Trophoblast cell (in vitro differentiated cells and primary cell): ENCODE measurements at regions not wholly inside any gene's neighbourhood (a gene's known extent, or its start where the extent isn't known, plus 50 kb on each side); places are given as distances from the start of the nearest gene placed in this dataset.

Experiments
- DNase-seq, 2 donors: peaks; one replicate each; pipeline ENCODE4 v3.0.0-alpha.2; 2016
- H2AFZ ChIP-seq: 2 replicates; pipeline ENCODE4 v1.6.1; 2013; ENCODE audit warnings: low read length, moderate library complexity, mild to moderate bottlenecking; ENCODE audit not compliant: insufficient read depth, poor library complexity
- H2AK5ac ChIP-seq: 2 replicates; pipeline ENCODE4 v1.6.1; 2013; ENCODE audit warnings: mild to moderate bottlenecking, low read length
- H2BK120ac ChIP-seq: 2 replicates; pipeline ENCODE4 v1.6.1; 2013; ENCODE audit warnings: low read length, mild to moderate bottlenecking, moderate library complexity; ENCODE audit not compliant: insufficient read depth, poor library complexity
- H2BK12ac ChIP-seq: 2 replicates; pipeline ENCODE4 v1.6.1; 2013; ENCODE audit warnings: mild to moderate bottlenecking, low read length, moderate library complexity
- H2BK5ac ChIP-seq: 2 replicates; pipeline ENCODE4 v1.6.1; 2013; ENCODE audit warnings: low read length, low read depth, moderate library complexity, mild to moderate bottlenecking; ENCODE audit not compliant: poor library complexity
- H3K14ac ChIP-seq: 2 replicates; pipeline ENCODE4 v1.6.1; 2013; ENCODE audit warnings: mild to moderate bottlenecking, low read length
- H3K18ac ChIP-seq: 2 replicates; pipeline ENCODE4 v1.6.1; 2013; ENCODE audit warnings: mild to moderate bottlenecking, low read length
- H3K23ac ChIP-seq: 2 replicates; pipeline ENCODE4 v1.6.1; 2013; ENCODE audit warnings: low read length
- H3K27ac ChIP-seq: 2 replicates; pipeline ENCODE4 v1.5.1; 2013; ENCODE audit warnings: low read depth, mild to moderate bottlenecking, inconsistent platforms, low read length, moderate library complexity
- H3K27me3 ChIP-seq: 2 replicates; pipeline ENCODE4 v1.6.1; 2013; ENCODE audit warnings: inconsistent platforms, mild to moderate bottlenecking, low read length, moderate library complexity; ENCODE audit not compliant: insufficient read depth
- H3K36me3 ChIP-seq, 2 experiments: 1 replicate in 1 of 2; 2 replicates in 1 of 2; pipeline ENCODE4 v1.6.1; 2013; ENCODE audit warnings: low read length in 2 of 2, mild to moderate bottlenecking in 2 of 2, moderate library complexity in 1 of 2; ENCODE audit not compliant: insufficient read depth in 2 of 2, control insufficient read depth in 1 of 2
- H3K4ac ChIP-seq: 2 replicates; pipeline ENCODE4 v1.6.1; 2013; ENCODE audit warnings: low read depth, mild to moderate bottlenecking, low read length, moderate library complexity
- H3K4me1 ChIP-seq, 2 experiments: 1 replicate in 1 of 2; 2 replicates in 1 of 2; pipeline ENCODE4 v1.6.1; 2013; ENCODE audit warnings: low read length in 2 of 2, mild to moderate bottlenecking in 2 of 2, moderate library complexity in 1 of 2; ENCODE audit not compliant: insufficient read depth in 2 of 2, control insufficient read depth in 1 of 2
- H3K4me2 ChIP-seq: 2 replicates; pipeline ENCODE4 v1.6.1; 2013; ENCODE audit warnings: inconsistent platforms, mild to moderate bottlenecking, low read length, moderate library complexity
- H3K4me3 ChIP-seq: 2 replicates; pipeline ENCODE4 v1.5.1; 2013; ENCODE audit warnings: mild to moderate bottlenecking, low read depth, low read length, inconsistent platforms
- H3K79me1 ChIP-seq: one replicate; pipeline ENCODE4 v1.6.1; 2013; ENCODE audit warnings: low read length
- H3K79me2 ChIP-seq: 2 replicates; pipeline ENCODE4 v1.6.1; 2013; ENCODE audit warnings: low read length, mild to moderate bottlenecking; ENCODE audit not compliant: control insufficient read depth, insufficient read depth, poor library complexity
- H3K9ac ChIP-seq: 2 replicates; pipeline ENCODE4 v1.6.1; 2013; ENCODE audit warnings: mild to moderate bottlenecking, low read length
- H3K9me3 ChIP-seq: 2 replicates; pipeline ENCODE4 v1.6.1; 2013; ENCODE audit warnings: low read depth, mild to moderate bottlenecking, control low read depth, inconsistent platforms, low read length; ENCODE audit not compliant: insufficient read depth
- H4K12ac ChIP-seq: 2 replicates; pipeline ENCODE4 v1.6.1; 2013; ENCODE audit warnings: low read depth, mild to moderate bottlenecking, low read length, moderate library complexity
- H4K8ac ChIP-seq: 2 replicates; pipeline ENCODE4 v1.6.1; 2013; ENCODE audit warnings: low read depth, mild to moderate bottlenecking, low read length, moderate library complexity
- H4K91ac ChIP-seq: one replicate; pipeline ENCODE4 v1.6.1; 2013; ENCODE audit warnings: low read depth, mild to moderate bottlenecking, low read length, moderate library complexity
- WGBS: extraction: QIAGEN DNeasy Blood & Tissue Kit; methylation state at CpG from one replicate; pipeline ENCODE4 v1.1.7; 2013; ENCODE audit warnings: missing lambda C conversion rate; ENCODE audit not compliant: insufficient read length, insufficient coverage; ENCODE audit errors: extremely low coverage; 5-methylcytosine and 5-hydroxymethylcytosine counted together

DNA sequence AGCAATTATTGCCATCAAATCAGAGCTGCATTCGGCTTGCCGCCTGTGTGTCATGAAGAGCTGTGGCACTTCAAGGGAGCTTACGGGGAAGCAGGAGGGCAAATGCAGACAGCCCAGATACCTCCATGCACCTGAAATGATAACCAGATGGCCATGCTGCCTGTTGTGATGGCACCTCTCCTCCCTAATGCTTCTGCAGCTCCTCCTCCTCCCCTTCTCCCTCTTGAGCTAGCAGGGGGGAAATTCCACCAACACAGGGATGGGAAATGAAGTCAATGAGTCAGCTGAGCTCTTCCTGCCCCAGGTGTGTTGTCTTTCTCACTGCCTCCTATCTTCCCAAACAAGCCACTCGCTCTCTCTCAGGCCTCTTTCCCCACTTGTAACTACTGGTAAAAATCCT, 565.0 kb downstream of the BCOR start:
- DNase-seq = no peak
- H2AFZ ChIP-seq = no peak overlapping the region
- H3K27ac ChIP-seq = no peak overlapping the region
- no peak overlapping the region for H3K9ac ChIP-seq
- no CpG with 5 or more reads among the region's 4 CpGs for WGBS
- H3K14ac ChIP-seq = no peak overlapping the region
- H4K12ac ChIP-seq = no peak overlapping the region
- no peaks in the 10 kb centered on the region for H3K79me1 ChIP-seq
- no peak overlapping the region for H3K4me3 ChIP-seq
- H2AK5ac ChIP-seq = no peak overlapping the region
- H3K9me3 ChIP-seq = no peaks in the 10 kb centered on the region
- no peaks in the 10 kb centered on the region for H3K79me2 ChIP-seq
- H4K8ac ChIP-seq = no peak overlapping the region
- no peak overlapping the region for H3K18ac ChIP-seq
- H2BK5ac ChIP-seq = no peak overlapping the region
- no peak overlapping the region for H2BK120ac ChIP-seq
- no peak overlapping the region for H3K4ac ChIP-seq
- H3K4me2 ChIP-seq = no peak overlapping the region
- no peaks in the 10 kb centered on the region for H3K36me3 ChIP-seq
- H2BK12ac ChIP-seq = no peak overlapping the region
- H4K91ac ChIP-seq = no peak overlapping the region
- H3K27me3 ChIP-seq = no peaks in the 10 kb centered on the region
- no peaks in the 10 kb centered on the region for H3K4me1 ChIP-seq
- no peak overlapping the region for H3K23ac ChIP-seq

DNA sequence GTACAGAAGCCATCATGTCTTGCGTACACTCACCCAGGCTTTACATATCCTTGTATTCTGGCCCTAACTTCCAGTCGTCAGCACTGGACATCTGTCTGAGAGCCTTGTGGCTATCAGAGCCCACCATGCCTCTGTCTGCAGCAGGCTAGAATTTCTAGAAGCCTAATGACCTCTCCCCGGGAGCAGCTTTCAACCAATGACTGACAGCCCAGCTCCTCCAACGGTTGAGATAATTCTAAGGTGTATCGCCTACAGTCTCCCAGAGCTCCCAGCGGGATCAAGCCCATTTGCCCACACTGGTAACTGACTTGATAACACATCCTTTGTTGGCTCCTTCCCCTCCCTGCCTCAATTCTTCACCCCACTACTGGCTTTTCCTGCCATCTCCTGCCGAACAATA, 562.8 kb downstream of the BCOR start:
- H3K79me2 ChIP-seq = no peaks in the 10 kb centered on the region
- H3K4me2 ChIP-seq = no peak overlapping the region
- H2BK5ac ChIP-seq = no peak overlapping the region
- H3K4me1 ChIP-seq = no peaks in the 10 kb centered on the region
- no peaks in the 10 kb centered on the region for H3K79me1 ChIP-seq
- H3K27ac ChIP-seq = no peak overlapping the region
- no peak overlapping the region for H3K4ac ChIP-seq
- H4K12ac ChIP-seq = no peak overlapping the region
- no peak overlapping the region for H2AK5ac ChIP-seq
- no peak for DNase-seq
- H3K18ac ChIP-seq = no peak overlapping the region
- no CpG with 5 or more reads among the region's 7 CpGs for WGBS
- no peak overlapping the region for H2BK12ac ChIP-seq
- H2AFZ ChIP-seq = no peak overlapping the region
- H3K4me3 ChIP-seq = no peak overlapping the region
- H4K8ac ChIP-seq = no peak overlapping the region
- H3K36me3 ChIP-seq = no peaks in the 10 kb centered on the region
- no peaks in the 10 kb centered on the region for H3K9me3 ChIP-seq
- no peak overlapping the region for H3K9ac ChIP-seq
- no peaks in the 10 kb centered on the region for H3K27me3 ChIP-seq
- H3K23ac ChIP-seq = no peak overlapping the region
- no peak overlapping the region for H4K91ac ChIP-seq
- no peak overlapping the region for H3K14ac ChIP-seq
- no peak overlapping the region for H2BK120ac ChIP-seq

GRCh38 chrX:39536211-39536610, 561.5 kb downstream of the BCOR start:
- H2BK12ac ChIP-seq = no peak overlapping the region
- H2AK5ac ChIP-seq = no peak overlapping the region
- H4K12ac ChIP-seq = no peak overlapping the region
- no peak overlapping the region for H3K18ac ChIP-seq
- no peaks in the 10 kb centered on the region for H3K36me3 ChIP-seq
- H3K4me1 ChIP-seq = no peaks in the 10 kb centered on the region
- H4K91ac ChIP-seq = no peak overlapping the region
- H3K23ac ChIP-seq = no peak overlapping the region
- no peaks in the 10 kb centered on the region for H3K27me3 ChIP-seq
- H2AFZ ChIP-seq = no peak overlapping the region
- H3K79me1 ChIP-seq = no peaks in the 10 kb centered on the region
- H3K4me3 ChIP-seq = no peak overlapping the region
- H2BK120ac ChIP-seq = no peak overlapping the region
- H3K14ac ChIP-seq = no peak overlapping the region
- H3K27ac ChIP-seq = no peak overlapping the region
- H3K79me2 ChIP-seq = no peaks in the 10 kb centered on the region
- H3K9me3 ChIP-seq = no peaks in the 10 kb centered on the region
- no peak overlapping the region for H3K9ac ChIP-seq
- no peak overlapping the region for H3K4ac ChIP-seq
- no peak overlapping the region for H3K4me2 ChIP-seq
- WGBS = no CpG with 5 or more reads among the region's 12 CpGs
- no peak for DNase-seq
- H4K8ac ChIP-seq = no peak overlapping the region
- H2BK5ac ChIP-seq = no peak overlapping the region

GRCh38 chrX:39541881-39542280, 555.9 kb downstream of the BCOR start:
- H3K4me3 ChIP-seq = no peak overlapping the region
- H3K9ac ChIP-seq = no peak overlapping the region
- no peak overlapping the region for H4K91ac ChIP-seq
- no peaks in the 10 kb centered on the region for H3K4me1 ChIP-seq
- H3K79me2 ChIP-seq = no peaks in the 10 kb centered on the region
- no peak overlapping the region for H4K12ac ChIP-seq
- no peak overlapping the region for H2BK12ac ChIP-seq
- H2BK120ac ChIP-seq = no peak overlapping the region
- H2AK5ac ChIP-seq = no peak overlapping the region
- H3K4me2 ChIP-seq = no peak overlapping the region
- DNase-seq = no peak
- H4K8ac ChIP-seq = no peak overlapping the region
- no peaks in the 10 kb centered on the region for H3K79me1 ChIP-seq
- no peak overlapping the region for H3K27ac ChIP-seq
- no peak overlapping the region for H3K4ac ChIP-seq
- H3K23ac ChIP-seq = no peak overlapping the region
- WGBS = no CpG with 5 or more reads among the region's 5 CpGs
- H3K27me3 ChIP-seq = no peaks in the 10 kb centered on the region
- H2AFZ ChIP-seq = no peak overlapping the region
- no peaks in the 10 kb centered on the region for H3K9me3 ChIP-seq
- H2BK5ac ChIP-seq = no peak overlapping the region
- no peak overlapping the region for H3K14ac ChIP-seq
- H3K36me3 ChIP-seq = no peaks in the 10 kb centered on the region
- no peak overlapping the region for H3K18ac ChIP-seq
